DND-41 (cell line): ENCODE measurements at regions not wholly inside any gene's neighbourhood (a gene's known extent, or its start where the extent isn't known, plus 50 kb on each side); places are given as distances from the start of the nearest gene placed in this dataset.
"Not testable (repeated sequence)": the region's sequence is repeated elsewhere in the genome, so short reads cannot be mapped to it uniquely, and the experiment has no call there.

Experiments used
- EZH2 ChIP-seq: IDR thresholded peaks from 3 replicates; pipeline ENCODE4 v1.6.1; 2012; ENCODE audit warnings: borderline replicate concordance, low read depth, mild to moderate bottlenecking, moderate library complexity, low read length, inconsistent platforms; ENCODE audit not compliant: severe bottlenecking
- TF ChIP-seq, protein P1 (sequence below): IDR thresholded peaks from 2 replicates; pipeline ENCODE4 v1.5.1; 2012; ENCODE audit warnings: borderline replicate concordance, low read length, moderate library complexity, mild to moderate bottlenecking; ENCODE audit not compliant: poor library complexity, severe bottlenecking; ENCODE audit errors: extremely low read depth

DNA sequence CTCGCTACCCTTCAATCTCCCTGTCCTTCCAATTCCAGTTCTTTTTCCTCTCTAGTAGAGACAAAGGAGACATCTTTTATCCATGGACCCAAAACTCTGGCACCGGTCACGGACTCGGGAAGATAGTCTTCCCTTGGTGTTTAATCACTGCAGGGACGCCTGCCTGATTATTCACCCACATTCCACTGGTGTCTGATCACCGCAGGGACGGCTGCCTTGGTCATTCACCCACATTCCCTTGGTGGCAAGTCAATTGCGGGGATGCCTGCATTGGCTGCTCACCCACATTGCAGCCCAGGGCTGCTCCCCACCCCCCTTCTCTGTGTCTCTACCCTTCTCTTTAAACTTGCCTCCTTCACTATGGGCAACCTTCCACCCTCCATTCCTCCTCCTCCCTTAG lies 90.2 kb upstream of the RBM19 start:
- TF ChIP-seq, protein P1, sequence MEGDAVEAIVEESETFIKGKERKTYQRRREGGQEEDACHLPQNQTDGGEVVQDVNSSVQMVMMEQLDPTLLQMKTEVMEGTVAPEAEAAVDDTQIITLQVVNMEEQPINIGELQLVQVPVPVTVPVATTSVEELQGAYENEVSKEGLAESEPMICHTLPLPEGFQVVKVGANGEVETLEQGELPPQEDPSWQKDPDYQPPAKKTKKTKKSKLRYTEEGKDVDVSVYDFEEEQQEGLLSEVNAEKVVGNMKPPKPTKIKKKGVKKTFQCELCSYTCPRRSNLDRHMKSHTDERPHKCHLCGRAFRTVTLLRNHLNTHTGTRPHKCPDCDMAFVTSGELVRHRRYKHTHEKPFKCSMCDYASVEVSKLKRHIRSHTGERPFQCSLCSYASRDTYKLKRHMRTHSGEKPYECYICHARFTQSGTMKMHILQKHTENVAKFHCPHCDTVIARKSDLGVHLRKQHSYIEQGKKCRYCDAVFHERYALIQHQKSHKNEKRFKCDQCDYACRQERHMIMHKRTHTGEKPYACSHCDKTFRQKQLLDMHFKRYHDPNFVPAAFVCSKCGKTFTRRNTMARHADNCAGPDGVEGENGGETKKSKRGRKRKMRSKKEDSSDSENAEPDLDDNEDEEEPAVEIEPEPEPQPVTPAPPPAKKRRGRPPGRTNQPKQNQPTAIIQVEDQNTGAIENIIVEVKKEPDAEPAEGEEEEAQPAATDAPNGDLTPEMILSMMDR, result not testable (repeated sequence)
- TF ChIP-seq EZH2, result not testable (repeated sequence)
